ENCODE measurements at regions not wholly inside any gene's neighbourhood (a gene's known extent, or its start where the extent isn't known, plus 50 kb on each side); places are given as distances from the start of the nearest gene placed in this dataset.

GRCh38 chr2:2806711-2807110, 475.6 kb upstream of the MYT1L start (continued):
- TF ChIP-seq CEBPB (IDR thresholded peaks at IDR 0.05; ENCODE audit: borderline replicate concordance in 1 of 2, low read depth in 2 of 2, low read length in 2 of 2) (no peak), RB1 (IDR thresholded peaks at IDR 0.05; ENCODE audit: borderline replicate concordance) (no peak), RAD21 (IDR thresholded peaks at IDR 0.05; ENCODE audit: insufficient read depth, low read depth, low read length) (no peak)

GRCh38 chr2:2805263-2805662, 474.2 kb upstream of the MYT1L start:
- H4K20me1 ChIP-seq (ENCODE audit: control insufficient read depth, insufficient read depth): no peaks in the 10 kb centered on the region
- ATAC-seq (no peak), FAIRE-seq (no peak), DNase-seq (ENCODE audit: low read depth, low spot score) (no peak)
- RAD21 ChIA-PET (ENCODE audit: unreplicated experiment): no interaction called here
- intact Hi-C loops (cut with micrococcal nuclease; ENCODE audit: unreplicated experiment): no loop called here
- no peaks in the 10 kb centered on the region for H3K9me3 ChIP-seq (replicated peaks; ENCODE audit: control insufficient read depth, insufficient read depth, low read length)
- H3K4me1 ChIP-seq (ENCODE audit: control insufficient read depth, insufficient read depth, low read length): no peaks in the 10 kb centered on the region
- CTCF ChIA-PET: no interaction called here
- 3% methylated on average over 5 of the region's 5 CpGs for WGBS (ENCODE audit: insufficient coverage, insufficient replicate concordance, low lambda C conversion rate, missing lambda C conversion rate)
- POLR2A ChIA-PET: no interaction called here
- no peak overlapping the region for H3K4me3 ChIP-seq
- no TSS peak for BruUV-seq (replicated peaks)
- H3K4me2 ChIP-seq (ENCODE audit: control insufficient read depth, insufficient read depth): no peak overlapping the region
- H3K27me3 ChIP-seq (replicated peaks in 1 of 2; ENCODE audit: control insufficient read depth in 2 of 2, insufficient read depth in 2 of 2, low read length in 1 of 2): no peaks in the 10 kb centered on the region
- no peaks in the 10 kb centered on the region for H3K36me3 ChIP-seq (ENCODE audit: control insufficient read depth in 2 of 2, insufficient read depth in 2 of 2, low read length in 1 of 2)
- in situ Hi-C loops (cut with MboI): no loop called here
- SMC1A ChIA-PET (ENCODE audit: uncharacterized antibody, unreplicated experiment): no interaction called here
- H3K9ac ChIP-seq (ENCODE audit: control insufficient read depth, insufficient read depth, low read length): no peak overlapping the region
- H3K27ac ChIP-seq (ENCODE audit: control insufficient read depth, insufficient read depth): no peak overlapping the region
- H2AFZ ChIP-seq (ENCODE audit: control insufficient read depth, low read depth, low read length): no peak overlapping the region
- H3K79me2 ChIP-seq (ENCODE audit: control insufficient read depth, insufficient read depth, low read length): no peaks in the 10 kb centered on the region
- TF ChIP-seq EED (IDR thresholded peaks at IDR 0.05; ENCODE audit: low read depth) (no peak), BCLAF1 (IDR thresholded peaks at IDR 0.05) (no peak), YBX1 (IDR thresholded peaks at IDR 0.05) (no peak), SMARCA5 (IDR thresholded peaks at IDR 0.05) (no peak), MYC (IDR thresholded peaks at IDR 0.05; ENCODE audit: insufficient read depth, insufficient read length, insufficient replicate concordance, low read length, severe bottlenecking) (no peak), IRF5 (IDR thresholded peaks at IDR 0.05; ENCODE audit: borderline replicate concordance) (no peak), ZBTB11 (CRISPR knock-in tag; IDR thresholded peaks at IDR 0.05) (no peak), USF1 (IDR thresholded peaks at IDR 0.05; ENCODE audit: borderline replicate concordance, extremely low read length, insufficient read depth, low read depth, low read length) (no peak), KLF5 (IDR thresholded peaks at IDR 0.05; ENCODE audit: partially characterized antibody) (no peak), ZNF207 (IDR thresholded peaks at IDR 0.05; ENCODE audit: borderline replicate concordance) (no peak), EZH2 (IDR thresholded peaks at IDR 0.05; ENCODE audit: borderline replicate concordance, control insufficient read depth, low read depth, low read length) (no peak), CBX3 (IDR thresholded peaks at IDR 0.05; ENCODE audit: borderline replicate concordance, low read depth) (no peak)

All from GM12878 (cell line).